Fibroblast of skin of abdomen (primary cell): ENCODE measurements at regions not wholly inside any gene's neighbourhood (a gene's known extent, or its start where the extent isn't known, plus 50 kb on each side); places are given as distances from the start of the nearest gene placed in this dataset.

Experiments
- DNase-seq: peaks from one replicate; pipeline ENCODE4 v3.0.0-alpha.2; 2013

DNA sequence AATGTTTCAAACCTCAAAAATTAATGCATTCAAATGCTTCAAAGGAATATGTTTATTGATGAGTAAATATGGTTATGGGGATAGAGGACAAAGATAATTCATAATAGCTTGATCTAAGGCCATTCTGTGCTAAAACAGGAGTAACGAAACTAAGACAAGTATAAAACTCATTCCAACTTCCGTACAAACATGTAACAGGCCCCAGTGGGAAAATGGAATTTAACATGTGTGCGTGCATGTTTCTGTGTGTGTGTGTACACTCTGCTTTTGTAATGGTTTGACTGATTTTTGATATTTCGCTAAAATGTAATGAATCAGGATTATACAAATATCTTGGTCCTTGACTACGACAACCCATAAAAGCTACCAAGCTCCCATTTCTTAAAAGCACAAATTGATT, 91.0 kb downstream of the KLF12 start:
- DNase-seq, result no peak

DNA sequence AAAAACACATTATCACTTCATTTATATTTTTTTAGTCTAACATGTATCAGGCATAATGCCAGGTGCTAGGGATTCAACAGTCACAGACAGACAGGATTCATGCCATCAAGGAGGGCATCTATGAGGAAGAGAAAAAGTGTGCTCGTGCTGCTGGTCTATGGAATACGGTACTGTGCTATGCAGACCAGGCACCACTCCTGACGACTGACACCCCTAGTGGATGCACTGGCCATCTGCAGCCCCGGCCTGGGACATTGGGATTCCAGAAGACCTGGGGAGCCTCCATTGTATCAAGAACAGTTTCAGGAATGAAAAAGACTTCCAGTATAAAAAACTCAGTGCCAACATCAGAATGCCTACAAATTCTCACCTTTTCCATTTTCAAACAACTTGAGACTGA, 94.0 kb downstream of the KLF12 start:
- DNase-seq, result peak; percentile 23

DNA sequence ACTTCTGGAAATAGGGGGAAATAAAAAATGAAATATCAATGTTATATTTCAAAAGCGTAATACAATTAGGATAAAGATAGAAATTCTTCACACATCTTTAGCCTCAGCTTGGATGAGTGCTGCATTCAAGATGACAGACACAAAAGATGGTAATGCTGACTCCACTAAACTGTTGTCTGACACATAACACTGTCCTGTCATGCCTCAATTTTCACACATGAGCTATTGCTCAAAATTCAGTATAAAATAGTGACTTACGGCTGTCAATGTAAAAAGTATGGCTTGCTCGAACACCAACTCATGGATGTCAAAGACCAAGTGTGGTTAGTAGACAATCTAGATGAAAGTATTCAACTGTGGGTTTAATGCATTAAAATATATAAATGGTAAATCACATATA, 94.5 kb downstream of the KLF12 start:
- DNase-seq, result no peak

- no peak for DNase-seq
Measured at GRCh38 chr13:74039154-74039553, 95.0 kb downstream of the KLF12 start.

DNA sequence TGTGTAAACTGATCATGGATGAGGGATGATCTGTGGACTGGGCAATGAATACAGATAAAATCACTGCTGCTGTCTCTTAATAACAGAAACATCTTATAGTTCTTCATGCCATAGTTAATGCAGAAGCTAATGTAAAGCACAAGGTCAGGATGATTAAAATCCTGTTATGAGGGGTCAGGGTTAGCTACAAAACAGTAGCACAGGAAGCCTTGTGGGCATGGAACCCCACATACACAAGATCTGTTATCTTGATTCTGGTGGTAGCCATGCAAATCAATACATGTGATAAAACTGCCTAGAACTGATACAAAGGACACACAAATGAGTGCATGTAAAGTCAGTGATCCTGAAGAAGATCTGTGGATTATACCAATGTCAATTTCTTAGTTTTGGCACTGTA, 96.4 kb downstream of the KLF12 start:
- DNase-seq, result no peak

GRCh38 chr13:74036373-74036772, 97.8 kb downstream of the KLF12 start:
- DNase-seq, result no peak

GRCh38 chr13:74035896-74036295, 98.3 kb downstream of the KLF12 start:
- no peak for DNase-seq

GRCh38 chr13:74032325-74032724, 101.9 kb downstream of the KLF12 start:
- no peak for DNase-seq

GRCh38 chr13:74027161-74027779, 106.9 kb downstream of the KLF12 start:
- DNase-seq, result no peak

DNA sequence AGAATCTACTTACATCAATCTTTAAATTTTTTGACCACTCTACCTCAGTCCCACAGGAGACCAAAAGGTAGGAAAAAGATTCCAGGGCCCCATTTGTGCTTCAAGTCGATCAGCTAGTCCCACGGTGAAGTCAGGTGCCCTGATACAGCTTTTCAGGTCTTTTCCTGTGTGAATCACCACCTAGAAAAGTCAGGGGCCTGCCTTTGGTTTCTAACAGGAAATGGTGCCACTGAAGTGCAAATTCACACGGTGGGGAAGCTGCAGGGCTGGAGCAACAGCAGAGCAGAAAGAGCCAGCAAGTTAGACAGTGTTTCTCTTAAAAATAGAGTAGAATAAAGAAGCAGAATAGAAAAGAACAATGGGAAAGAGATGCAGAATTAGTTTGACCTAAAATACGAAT, 107.5 kb downstream of the KLF12 start:
- no peak for DNase-seq

DNA sequence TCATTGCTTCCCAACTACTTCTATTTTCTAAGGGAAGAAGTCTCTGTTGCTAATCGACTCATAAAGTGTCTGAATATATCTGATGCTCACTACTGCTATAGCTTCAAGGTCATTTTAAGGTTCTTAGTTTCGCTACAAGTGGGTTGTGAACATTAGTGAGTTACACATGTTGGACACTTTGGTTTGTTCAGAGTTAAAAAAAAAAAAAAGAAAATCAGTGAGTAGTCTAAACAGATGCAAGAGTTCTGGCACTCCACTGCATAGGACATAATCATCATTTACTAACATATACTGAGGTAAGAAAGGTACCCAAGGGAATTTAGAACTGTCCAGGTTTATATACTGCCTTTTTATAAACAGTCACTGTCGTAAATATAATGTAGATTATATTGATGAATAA, 108.8 kb downstream of the KLF12 start:
- no peak for DNase-seq

GRCh38 chr13:74024856-74025255, 109.3 kb downstream of the KLF12 start:
- no peak for DNase-seq

DNA sequence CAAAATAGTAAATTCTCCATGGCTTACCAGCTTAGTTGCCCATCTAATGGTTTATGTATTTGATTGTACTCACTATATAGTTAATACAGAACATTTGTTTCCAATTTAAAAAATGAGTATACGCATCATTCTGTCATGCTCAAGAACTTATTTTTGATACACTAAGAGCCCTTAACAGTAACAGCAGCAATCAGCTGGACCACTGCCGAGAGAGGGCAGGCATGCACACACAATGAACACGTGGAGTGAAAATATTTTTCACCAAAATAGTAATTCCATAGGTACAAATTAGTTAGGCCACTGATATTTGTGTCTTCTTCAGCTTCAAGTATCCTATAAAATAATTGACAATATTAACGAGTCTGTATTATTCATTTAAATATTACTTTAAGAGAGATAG, 109.9 kb downstream of the KLF12 start:
- peak; percentile 20 for DNase-seq

- no peak for DNase-seq
Measured at GRCh38 chr13:74023484-74023883, 110.7 kb downstream of the KLF12 start.

DNA sequence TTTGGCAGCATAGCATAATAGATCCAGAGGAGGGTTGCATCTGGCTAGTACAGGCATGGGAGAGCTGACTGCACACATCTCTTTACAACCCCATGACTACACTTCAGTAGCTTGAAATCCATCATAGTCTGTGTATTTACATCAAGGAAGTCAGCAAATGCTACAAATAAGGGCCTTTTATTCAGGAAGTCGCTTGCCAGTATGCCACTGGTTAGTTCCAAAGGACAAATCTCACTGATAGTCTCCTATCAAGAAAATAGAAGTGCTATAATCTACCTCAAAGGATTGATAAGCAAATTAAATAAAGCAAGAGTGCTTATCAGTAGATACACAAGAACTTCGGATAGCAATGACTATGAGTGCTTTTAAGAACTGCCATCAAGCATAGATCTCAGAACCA, 112.7 kb downstream of the KLF12 start:
- no peak for DNase-seq

DNA sequence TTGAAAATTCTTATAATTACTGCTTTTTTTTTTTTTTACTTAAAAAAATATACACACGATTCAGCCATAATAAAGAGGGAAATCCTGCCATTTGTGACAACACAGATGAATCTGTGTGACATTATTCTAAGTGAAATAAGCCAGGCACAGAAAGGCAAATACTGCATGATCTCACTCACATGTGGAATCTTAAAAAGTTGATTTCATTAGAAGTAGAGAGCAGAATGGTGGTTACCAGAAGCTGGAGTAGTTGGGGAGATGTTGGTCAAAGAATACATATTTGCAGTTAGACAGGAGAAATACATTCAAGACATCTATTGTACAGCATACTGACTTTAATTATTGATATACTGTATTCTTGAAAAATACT, 116.2 kb downstream of the KLF12 start:
- DNase-seq, result no peak

DNA sequence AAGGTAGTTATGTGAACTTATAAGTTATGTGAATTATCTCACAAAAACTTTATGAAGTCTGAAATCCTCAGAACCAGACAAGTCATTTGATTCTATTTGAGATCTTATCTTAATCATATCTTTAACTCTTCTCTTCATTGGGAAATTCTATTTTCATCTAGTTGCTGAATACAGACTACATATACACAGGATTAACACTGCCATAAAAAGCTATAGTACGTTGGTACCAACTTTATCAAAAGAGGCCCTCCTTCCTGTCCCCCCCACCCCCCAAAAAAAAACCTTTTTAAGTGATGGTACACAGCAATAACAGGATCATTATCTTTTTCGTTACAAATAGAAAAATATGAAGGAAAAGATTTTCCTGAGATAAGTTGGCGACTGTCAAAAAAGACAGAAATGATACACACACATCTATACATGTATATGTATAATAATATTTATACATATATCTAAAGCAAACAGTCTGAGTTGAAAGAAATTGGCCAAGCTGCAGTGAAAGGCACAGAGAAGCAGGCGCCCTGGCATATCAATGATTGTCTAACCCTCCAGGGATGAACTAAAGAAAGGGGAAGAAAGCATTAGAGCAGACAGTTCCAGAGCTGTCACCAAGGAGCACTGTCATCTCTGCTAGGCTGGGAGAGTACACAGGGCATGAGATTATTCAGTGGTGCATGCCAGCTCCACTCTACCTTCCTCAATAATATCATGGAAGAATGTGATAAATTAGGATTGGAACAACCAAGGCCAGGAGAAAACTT, 116.7 kb downstream of the KLF12 start:
- no peak for DNase-seq

DNA sequence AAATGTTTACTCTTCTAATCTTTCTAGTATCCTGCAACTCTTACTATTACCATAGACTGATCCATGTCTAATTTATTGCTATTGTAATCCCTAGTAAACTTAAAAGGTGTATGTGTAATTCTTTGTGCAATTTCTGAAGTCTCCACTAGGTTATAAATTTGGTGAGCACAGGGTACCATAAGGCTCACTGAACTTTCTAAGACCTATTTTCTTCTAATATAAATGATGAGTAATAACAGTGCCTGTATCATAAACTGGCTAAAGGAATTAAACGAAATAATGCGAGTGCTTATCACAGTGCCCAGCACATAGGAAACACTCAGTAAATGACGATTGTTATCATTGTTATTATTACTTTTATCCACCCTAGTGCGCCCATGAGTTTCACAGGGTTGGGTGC, 119.1 kb downstream of the KLF12 start:
- no peak for DNase-seq

DNA sequence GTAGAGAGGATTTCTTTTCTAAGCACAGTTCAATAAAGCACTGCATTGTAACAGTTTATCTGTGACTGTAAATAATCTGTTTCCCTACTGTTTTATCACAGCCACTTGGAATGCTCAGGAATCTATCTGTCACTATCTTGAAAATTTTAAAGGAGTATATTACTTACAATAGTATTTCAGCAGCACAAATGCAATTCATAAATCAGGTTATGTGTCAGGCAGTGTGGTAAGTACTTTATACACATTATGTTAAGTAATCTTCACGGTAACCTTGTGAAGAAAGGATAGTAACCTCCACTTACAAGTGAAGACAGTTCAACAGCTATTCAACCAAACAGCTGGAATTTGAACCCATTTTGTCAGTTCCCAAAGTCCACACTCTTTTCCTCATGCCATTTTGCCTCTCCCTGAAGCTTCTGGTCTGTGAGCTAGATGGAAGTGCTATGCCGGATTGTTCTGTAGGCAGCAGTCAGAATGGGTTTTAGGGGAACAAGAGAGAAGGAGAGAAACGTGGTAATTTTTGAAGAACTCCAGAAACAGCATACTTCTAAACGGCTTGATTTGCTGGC, 125.0 kb downstream of the KLF12 start:
- no peak for DNase-seq

DNA sequence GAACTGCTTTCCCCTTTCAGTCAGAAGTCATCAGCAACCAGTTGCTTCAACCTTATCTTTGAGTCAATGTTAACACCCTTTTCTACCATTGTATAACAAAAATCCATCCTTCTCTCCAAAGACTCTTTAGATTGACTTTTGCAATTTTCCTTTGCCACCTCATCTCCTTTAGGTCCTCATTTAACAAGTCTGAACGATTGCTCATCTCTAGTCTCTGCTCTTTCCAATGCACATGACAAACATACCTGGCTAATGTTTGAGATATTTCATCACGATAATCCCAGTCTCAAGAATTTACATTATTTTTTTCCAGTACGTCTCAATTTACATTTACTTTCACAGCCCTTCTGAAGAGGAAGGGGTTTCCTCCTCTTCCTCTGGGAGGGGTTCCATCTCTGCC, 127.5 kb downstream of the KLF12 start:
- DNase-seq, result no peak

- DNase-seq, result no peak
Measured at GRCh38 chr13:74005320-74006157, 128.7 kb downstream of the KLF12 start.

DNA sequence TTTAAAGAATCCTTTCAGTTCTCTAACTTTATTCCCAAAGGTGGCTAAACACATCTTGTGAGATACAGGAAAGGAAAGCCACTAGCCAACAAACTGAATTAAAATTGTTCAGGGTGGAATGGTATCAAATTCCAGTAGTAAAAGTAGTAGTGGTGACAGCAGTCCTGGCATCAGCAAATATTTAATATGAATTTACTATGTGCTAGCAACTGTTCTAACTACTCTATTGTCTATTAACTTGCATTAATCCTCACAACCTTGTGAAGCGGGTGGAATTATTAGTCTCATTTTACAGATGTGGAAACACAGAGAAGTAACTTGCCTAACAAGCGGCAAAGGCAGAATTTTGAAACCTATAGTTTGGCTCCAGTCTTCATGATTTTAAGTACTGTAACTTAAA, 130.1 kb downstream of the KLF12 start:
- no peak for DNase-seq

DNA sequence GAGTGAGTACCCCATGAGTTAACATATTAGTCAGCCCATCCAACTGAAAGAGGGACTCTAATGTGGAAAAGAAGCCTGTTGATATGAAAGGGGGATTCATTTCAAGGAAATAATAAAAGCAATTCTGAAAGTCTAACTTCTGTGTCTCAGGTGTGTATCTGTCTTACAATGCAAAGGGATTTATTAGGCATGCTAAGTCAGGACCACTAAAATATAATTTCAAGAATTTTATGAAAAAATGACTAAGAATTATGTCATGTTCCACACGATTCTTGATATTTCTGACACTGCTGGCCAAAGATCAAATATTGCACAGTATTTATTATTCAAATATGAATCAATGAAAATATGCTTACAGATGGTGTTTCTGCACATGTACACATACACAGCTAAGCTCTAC, 130.8 kb downstream of the KLF12 start:
- no peak for DNase-seq
